HG02885 (cell line): ENCODE measurements at regions not wholly inside any gene's neighbourhood (a gene's known extent, or its start where the extent isn't known, plus 50 kb on each side); places are given as distances from the start of the nearest gene placed in this dataset.

ENCODE experiments used
- ATAC-seq: cut with Tn5 transposase; IDR thresholded peaks from one replicate; pipeline ENCODE4 v1.9.1; 2021; ENCODE audit warnings: mild to moderate bottlenecking; ENCODE audit not compliant: unreplicated experiment, poor library complexity

GRCh38 chr14:66435683-66436082 lies 50.5 kb upstream of the CCDC196 start:
- no peak for ATAC-seq
